HG02798 (cell line): ENCODE measurements at regions not wholly inside any gene's neighbourhood (a gene's known extent, or its start where the extent isn't known, plus 50 kb on each side); places are given as distances from the start of the nearest gene placed in this dataset.
"Not testable (repeated sequence)": the region's sequence is repeated elsewhere in the genome, so short reads cannot be mapped to it uniquely, and the experiment has no call there.

Source experiments
- ATAC-seq: cut with Tn5 transposase; IDR thresholded peaks from one replicate; pipeline ENCODE4 v1.9.1; 2021; ENCODE audit warnings: mild to moderate bottlenecking; ENCODE audit not compliant: unreplicated experiment, poor library complexity

GRCh38 chr9:115296831-115297565, 179.0 kb upstream of the TNC start:
- ATAC-seq, result no peak

- no peak for ATAC-seq
Measured at GRCh38 chr9:115300116-115300515, 182.2 kb upstream of the TNC start.

GRCh38 chr9:115300874-115301273, 182.9 kb upstream of the TNC start:
- ATAC-seq, result no peak

- no peak for ATAC-seq
Measured at GRCh38 chr9:115301581-115301980, 183.6 kb upstream of the TNC start.

GRCh38 chr9:115305543-115305942, 187.6 kb upstream of the TNC start:
- ATAC-seq, result no peak

GRCh38 chr9:115306865-115307264, 188.9 kb upstream of the TNC start:
- ATAC-seq, result no peak

GRCh38 chr9:115313545-115313944, 195.6 kb upstream of the TNC start:
- ATAC-seq, result no peak

GRCh38 chr9:115326461-115326860, 208.5 kb upstream of the TNC start:
- no peak for ATAC-seq

GRCh38 chr9:115327436-115328122, 209.6 kb upstream of the TNC start:
- ATAC-seq, result no peak

- ATAC-seq, result no peak
Measured at GRCh38 chr9:115328228-115328627, 210.3 kb upstream of the TNC start.

- no peak for ATAC-seq
Measured at GRCh38 chr9:115328677-115329076, 210.7 kb upstream of the TNC start.

- no peak for ATAC-seq
Measured at GRCh38 chr9:115333277-115334070, 215.5 kb upstream of the TNC start.

- ATAC-seq, result no peak
Measured at GRCh38 chr9:115335439-115335838, 217.5 kb upstream of the TNC start.

- ATAC-seq, result no peak
Measured at GRCh38 chr9:115340314-115340713, 222.4 kb upstream of the TNC start.

- no peak for ATAC-seq
Measured at GRCh38 chr9:115341426-115341825, 223.5 kb upstream of the TNC start.

- ATAC-seq, result not testable (repeated sequence)
Measured at GRCh38 chr9:115347776-115348175, 229.8 kb upstream of the TNC start.

- not testable (repeated sequence) for ATAC-seq
Measured at GRCh38 chr9:115348936-115349335, 231.0 kb upstream of the TNC start.

- no peak for ATAC-seq
Measured at GRCh38 chr9:115349542-115349941, 231.6 kb upstream of the TNC start.

- ATAC-seq, result no peak
Measured at GRCh38 chr9:115350548-115350947, 232.6 kb upstream of the TNC start.

- ATAC-seq, result no peak
Measured at GRCh38 chr9:115353681-115354080, 235.7 kb upstream of the TNC start.

GRCh38 chr9:115357821-115358220, 239.9 kb upstream of the TNC start:
- ATAC-seq, result no peak
